ENCODE measurements at regions not wholly inside any gene's neighbourhood (a gene's known extent, or its start where the extent isn't known, plus 50 kb on each side); places are given as distances from the start of the nearest gene placed in this dataset.

DNA sequence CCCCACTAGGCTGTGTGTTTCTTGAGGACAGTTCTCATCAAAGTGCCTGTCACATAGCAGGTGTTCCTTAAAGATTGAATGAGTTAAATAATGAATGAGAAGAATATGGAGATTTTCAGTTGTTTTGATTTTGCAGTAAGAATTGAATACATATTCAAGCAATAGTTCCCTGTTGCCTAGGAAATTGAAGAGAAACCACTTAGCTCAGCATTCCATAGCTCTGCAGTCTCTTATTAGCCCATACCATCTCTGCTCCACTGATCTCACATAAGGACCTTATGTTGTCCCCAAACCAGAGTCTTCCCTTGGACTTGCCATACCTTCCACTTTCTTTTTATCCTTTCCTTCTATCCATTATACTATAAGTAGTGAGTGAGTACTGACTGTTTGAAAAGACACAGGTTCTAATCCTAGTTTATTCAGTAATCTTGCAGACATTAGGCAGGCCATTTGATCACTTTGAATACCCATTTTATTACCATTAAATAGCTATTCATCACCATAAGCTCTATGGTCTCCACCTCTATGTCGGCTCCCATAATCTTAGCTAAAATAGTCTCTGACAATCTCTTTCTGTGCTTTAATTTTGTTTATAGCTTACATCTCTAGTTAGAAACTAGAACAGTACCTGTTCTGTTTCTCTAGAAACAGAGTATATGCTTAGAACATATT lies 1059.6 kb upstream of the SLIT2 start:
- TF ChIP-seq, protein P1, sequence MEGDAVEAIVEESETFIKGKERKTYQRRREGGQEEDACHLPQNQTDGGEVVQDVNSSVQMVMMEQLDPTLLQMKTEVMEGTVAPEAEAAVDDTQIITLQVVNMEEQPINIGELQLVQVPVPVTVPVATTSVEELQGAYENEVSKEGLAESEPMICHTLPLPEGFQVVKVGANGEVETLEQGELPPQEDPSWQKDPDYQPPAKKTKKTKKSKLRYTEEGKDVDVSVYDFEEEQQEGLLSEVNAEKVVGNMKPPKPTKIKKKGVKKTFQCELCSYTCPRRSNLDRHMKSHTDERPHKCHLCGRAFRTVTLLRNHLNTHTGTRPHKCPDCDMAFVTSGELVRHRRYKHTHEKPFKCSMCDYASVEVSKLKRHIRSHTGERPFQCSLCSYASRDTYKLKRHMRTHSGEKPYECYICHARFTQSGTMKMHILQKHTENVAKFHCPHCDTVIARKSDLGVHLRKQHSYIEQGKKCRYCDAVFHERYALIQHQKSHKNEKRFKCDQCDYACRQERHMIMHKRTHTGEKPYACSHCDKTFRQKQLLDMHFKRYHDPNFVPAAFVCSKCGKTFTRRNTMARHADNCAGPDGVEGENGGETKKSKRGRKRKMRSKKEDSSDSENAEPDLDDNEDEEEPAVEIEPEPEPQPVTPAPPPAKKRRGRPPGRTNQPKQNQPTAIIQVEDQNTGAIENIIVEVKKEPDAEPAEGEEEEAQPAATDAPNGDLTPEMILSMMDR (IDR thresholded peaks at IDR 0.05): no peak
- TF ChIP-seq POLR2AphosphoS5 (IDR thresholded peaks at IDR 0.05) (no peak), POLR2A (IDR thresholded peaks at IDR 0.05) (no peak)
